Epithelial cell of proximal tubule (primary cell): ENCODE measurements at regions not wholly inside any gene's neighbourhood (a gene's known extent, or its start where the extent isn't known, plus 50 kb on each side); places are given as distances from the start of the nearest gene placed in this dataset.

Experiments used
- DNase-seq: peaks from one replicate; pipeline ENCODE4 v3.0.0-alpha.2; 2011; ENCODE audit warnings: low read depth
- H3K4me3 ChIP-seq: 2 replicates; pipeline ENCODE4 v1.5.1; 2011; ENCODE audit warnings: low read depth, mild to moderate bottlenecking, low read length
- TF ChIP-seq, protein P1 (sequence below): conservative IDR thresholded peaks from 2 replicates; pipeline ENCODE4 v1.5.1; 2012; ENCODE audit warnings: low read depth, mild to moderate bottlenecking, low read length

GRCh38 chr13:39284801-39285388, 246.6 kb downstream of the NHLRC3 start:
- H3K4me3 ChIP-seq: no peak overlapping the region
- no peak for DNase-seq

More at GRCh38 chr13:39284801-39285388, 246.6 kb downstream of the NHLRC3 start:
- TF ChIP-seq, protein P1, sequence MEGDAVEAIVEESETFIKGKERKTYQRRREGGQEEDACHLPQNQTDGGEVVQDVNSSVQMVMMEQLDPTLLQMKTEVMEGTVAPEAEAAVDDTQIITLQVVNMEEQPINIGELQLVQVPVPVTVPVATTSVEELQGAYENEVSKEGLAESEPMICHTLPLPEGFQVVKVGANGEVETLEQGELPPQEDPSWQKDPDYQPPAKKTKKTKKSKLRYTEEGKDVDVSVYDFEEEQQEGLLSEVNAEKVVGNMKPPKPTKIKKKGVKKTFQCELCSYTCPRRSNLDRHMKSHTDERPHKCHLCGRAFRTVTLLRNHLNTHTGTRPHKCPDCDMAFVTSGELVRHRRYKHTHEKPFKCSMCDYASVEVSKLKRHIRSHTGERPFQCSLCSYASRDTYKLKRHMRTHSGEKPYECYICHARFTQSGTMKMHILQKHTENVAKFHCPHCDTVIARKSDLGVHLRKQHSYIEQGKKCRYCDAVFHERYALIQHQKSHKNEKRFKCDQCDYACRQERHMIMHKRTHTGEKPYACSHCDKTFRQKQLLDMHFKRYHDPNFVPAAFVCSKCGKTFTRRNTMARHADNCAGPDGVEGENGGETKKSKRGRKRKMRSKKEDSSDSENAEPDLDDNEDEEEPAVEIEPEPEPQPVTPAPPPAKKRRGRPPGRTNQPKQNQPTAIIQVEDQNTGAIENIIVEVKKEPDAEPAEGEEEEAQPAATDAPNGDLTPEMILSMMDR: peak; percentile 24
